Type B pancreatic cell (in vitro differentiated cells): ENCODE measurements at regions not wholly inside any gene's neighbourhood (a gene's known extent, or its start where the extent isn't known, plus 50 kb on each side); places are given as distances from the start of the nearest gene placed in this dataset.

Experiments
- DNase-seq: peaks from one replicate; pipeline ENCODE4 v3.0.0; 2021; ENCODE audit warnings: mixed read lengths; ENCODE audit not compliant: unreplicated experiment; ENCODE audit errors: extremely low spot score
- H3K27ac Mint-ChIP-seq: 2 replicates; pipeline ENCODE4 v1.8.0; 2021; ENCODE audit warnings: mild to moderate bottlenecking, mixed read lengths
- H3K27me3 Mint-ChIP-seq: 2 replicates; pipeline ENCODE4 v1.8.0; 2021; ENCODE audit warnings: mixed read lengths
- H3K36me3 Mint-ChIP-seq: 2 replicates; pipeline ENCODE4 v1.8.0; 2021; ENCODE audit warnings: mixed read lengths
- H3K4me1 Mint-ChIP-seq: one replicate; pipeline ENCODE4 v1.8.0; 2021; ENCODE audit warnings: mixed read lengths; ENCODE audit not compliant: unreplicated experiment
- H3K4me3 Mint-ChIP-seq: 2 replicates; pipeline ENCODE4 v1.8.0; 2021; ENCODE audit warnings: mild to moderate bottlenecking, mixed read lengths
- H3K9me3 Mint-ChIP-seq: 2 replicates; pipeline ENCODE4 v1.8.0; 2021; ENCODE audit warnings: mixed read lengths
- TF ChIP-seq, protein P1 (sequence below): fragments of 200-600 bp; sonication (generic); conservative IDR thresholded peaks from 2 replicates; pipeline ENCODE4 v1.5.0; 2021; ENCODE audit warnings: antibody characterized with exemption, mild to moderate bottlenecking

GRCh38 chr4:125828346-125828745 lies 513.6 kb downstream of the FAT4 start:
- H3K36me3 Mint-ChIP-seq = no peaks in the 10 kb centered on the region

GRCh38 chr4:125832161-125832560 lies 517.4 kb downstream of the FAT4 start:
- DNase-seq = no peak
- Mint-ChIP-seq H3K36me3 (no peaks in the 10 kb centered on the region), H3K27me3 (peaks cover 15% of the 10 kb centered on the region), H3K4me3 (no peak overlapping the region), H3K9me3 (no peaks in the 10 kb centered on the region), H3K27ac (no peak overlapping the region), H3K4me1 (peaks cover 1% of the 10 kb centered on the region)
- TF ChIP-seq, protein P1, sequence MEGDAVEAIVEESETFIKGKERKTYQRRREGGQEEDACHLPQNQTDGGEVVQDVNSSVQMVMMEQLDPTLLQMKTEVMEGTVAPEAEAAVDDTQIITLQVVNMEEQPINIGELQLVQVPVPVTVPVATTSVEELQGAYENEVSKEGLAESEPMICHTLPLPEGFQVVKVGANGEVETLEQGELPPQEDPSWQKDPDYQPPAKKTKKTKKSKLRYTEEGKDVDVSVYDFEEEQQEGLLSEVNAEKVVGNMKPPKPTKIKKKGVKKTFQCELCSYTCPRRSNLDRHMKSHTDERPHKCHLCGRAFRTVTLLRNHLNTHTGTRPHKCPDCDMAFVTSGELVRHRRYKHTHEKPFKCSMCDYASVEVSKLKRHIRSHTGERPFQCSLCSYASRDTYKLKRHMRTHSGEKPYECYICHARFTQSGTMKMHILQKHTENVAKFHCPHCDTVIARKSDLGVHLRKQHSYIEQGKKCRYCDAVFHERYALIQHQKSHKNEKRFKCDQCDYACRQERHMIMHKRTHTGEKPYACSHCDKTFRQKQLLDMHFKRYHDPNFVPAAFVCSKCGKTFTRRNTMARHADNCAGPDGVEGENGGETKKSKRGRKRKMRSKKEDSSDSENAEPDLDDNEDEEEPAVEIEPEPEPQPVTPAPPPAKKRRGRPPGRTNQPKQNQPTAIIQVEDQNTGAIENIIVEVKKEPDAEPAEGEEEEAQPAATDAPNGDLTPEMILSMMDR = no peak

More at GRCh38 chr4:125828346-125828745, 513.6 kb downstream of the FAT4 start:
- H3K4me3 Mint-ChIP-seq = no peak overlapping the region
- TF ChIP-seq, protein P1 = no peak
- H3K27me3 Mint-ChIP-seq = peaks cover 6% of the 10 kb centered on the region
- H3K9me3 Mint-ChIP-seq = no peaks in the 10 kb centered on the region
- no peak overlapping the region for H3K27ac Mint-ChIP-seq
- DNase-seq = no peak
- no peaks in the 10 kb centered on the region for H3K4me1 Mint-ChIP-seq

DNA sequence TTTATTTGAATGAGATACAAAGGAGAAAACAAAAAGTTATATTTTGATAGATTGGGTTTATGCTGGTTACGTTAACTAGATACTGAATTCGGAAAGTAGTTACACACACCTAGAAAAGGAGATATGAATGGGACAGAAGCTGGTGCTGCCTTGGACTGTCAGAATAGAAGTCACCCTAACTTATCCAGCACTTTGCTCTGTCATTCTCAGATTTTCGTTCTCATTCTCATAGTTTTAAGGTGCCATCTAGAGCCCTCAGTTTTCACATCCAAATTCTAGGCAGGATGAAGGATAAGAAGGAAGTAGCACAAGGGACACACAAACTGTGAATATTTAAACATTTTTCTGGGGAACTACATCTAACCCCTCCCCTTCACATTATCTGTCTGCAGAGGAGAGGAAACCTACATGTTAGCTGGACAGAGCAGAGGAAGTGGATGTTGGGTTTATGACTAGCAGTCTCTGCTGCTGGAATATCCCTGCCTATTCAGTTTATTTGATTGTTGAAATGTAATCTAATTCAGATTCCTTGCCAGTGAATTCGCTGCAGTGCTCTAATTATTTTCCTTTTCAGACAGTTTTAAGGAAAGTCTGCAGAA lies 521.9 kb downstream of the FAT4 start:
- H3K4me3 Mint-ChIP-seq = no peak overlapping the region
- peaks cover 10% of the 10 kb centered on the region for H3K4me1 Mint-ChIP-seq
- H3K9me3 Mint-ChIP-seq = no peaks in the 10 kb centered on the region
- H3K27ac Mint-ChIP-seq = no peak overlapping the region
- TF ChIP-seq, protein P1 = no peak
- DNase-seq = no peak
- H3K27me3 Mint-ChIP-seq = peaks cover 13% of the 10 kb centered on the region
- H3K36me3 Mint-ChIP-seq = no peaks in the 10 kb centered on the region

- H3K36me3 Mint-ChIP-seq = no peaks in the 10 kb centered on the region
- H3K4me3 Mint-ChIP-seq = no peak overlapping the region
- DNase-seq = no peak
- peaks cover 13% of the 10 kb centered on the region for H3K27me3 Mint-ChIP-seq
- TF ChIP-seq, protein P1 = no peak
- H3K9me3 Mint-ChIP-seq = no peaks in the 10 kb centered on the region
- no peak overlapping the region for H3K27ac Mint-ChIP-seq
- peaks cover 10% of the 10 kb centered on the region for H3K4me1 Mint-ChIP-seq
These were observed 522.9 kb downstream of the FAT4 start for GRCh38 chr4:125837493-125838201.

DNA sequence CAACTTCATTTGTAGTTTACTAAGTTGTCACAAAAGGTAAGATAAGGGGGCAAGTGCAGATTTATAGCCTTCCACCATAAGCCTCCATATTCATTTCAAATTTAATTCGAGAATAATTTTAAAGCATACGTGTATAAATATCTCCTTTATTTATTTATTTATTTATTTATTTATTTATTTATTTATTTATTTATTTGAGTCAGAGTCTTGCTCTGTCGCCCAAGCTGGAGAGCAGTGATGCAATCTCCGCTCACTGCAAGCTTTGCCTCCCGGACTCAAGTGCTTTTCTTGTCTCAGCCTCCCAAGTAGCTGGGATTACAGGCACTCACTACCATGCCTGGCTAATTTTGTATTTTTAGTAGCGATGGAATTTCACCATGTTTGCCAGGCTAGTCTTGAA lies 523.4 kb downstream of the FAT4 start:
- Mint-ChIP-seq H3K9me3 (no peaks in the 10 kb centered on the region), H3K36me3 (no peaks in the 10 kb centered on the region), H3K4me3 (no peak overlapping the region), H3K4me1 (peaks cover 10% of the 10 kb centered on the region), H3K27me3 (peaks cover 13% of the 10 kb centered on the region), H3K27ac (no peak overlapping the region)
- TF ChIP-seq, protein P1 = no peak
- no peak for DNase-seq
